OCI-LY7 (cell line): ENCODE measurements at regions not wholly inside any gene's neighbourhood (a gene's known extent, or its start where the extent isn't known, plus 50 kb on each side); places are given as distances from the start of the nearest gene placed in this dataset.
"Not testable (repeated sequence)": the region's sequence is repeated elsewhere in the genome, so short reads cannot be mapped to it uniquely, and the experiment has no call there.

ENCODE experiments used
- BruUV-seq: library from RNA; stranded (reverse); fragments of 400-500 nt; replicated peaks from 2 replicates; lab custom pipeline; 2021; lab: Mats Ljungman, UMichigan
- CTCF ChIA-PET: fragments of 300-600 bp; sonication (Branson Sonifier 250); formaldehyde crosslinking; loops from one replicate; lab custom pipeline; 2022; ENCODE audit warnings: antibody characterized with exemption; ENCODE audit not compliant: unreplicated experiment; lab: Charles Lee
- POLR2A ChIA-PET: fragments of 300-600 bp; sonication (Branson Sonifier 250); formaldehyde crosslinking; loops from one replicate; lab custom pipeline; 2022; ENCODE audit warnings: antibody characterized with exemption; lab: Charles Lee
- DNase-seq: peaks from one replicate; pipeline ENCODE4 v3.0.0-alpha.2; 2015; ENCODE audit warnings: low spot score
- H2AFZ ChIP-seq: fragments of 200-600 bp; sonication (generic), shearing (Covaris generic); 2 replicates; pipeline ENCODE4 v1.6.1; 2014; ENCODE audit warnings: mild to moderate bottlenecking, antibody characterized with exemption, low read length, moderate library complexity
- H3K27ac ChIP-seq: fragments of 200-600 bp; sonication (generic); 2 replicates; pipeline ENCODE4 v1.5.1; 2014; ENCODE audit warnings: mixed run types, low read depth, mild to moderate bottlenecking, moderate library complexity, low read length, inconsistent platforms; ENCODE audit not compliant: poor library complexity, severe bottlenecking
- H3K36me3 ChIP-seq: fragments of 200-600 bp; sonication (generic); 2 replicates; pipeline ENCODE4 v1.6.1; 2014; ENCODE audit warnings: mild to moderate bottlenecking, antibody characterized with exemption, low read length, moderate library complexity, mixed read lengths; ENCODE audit not compliant: insufficient read depth
- H3K4me1 ChIP-seq: fragments of 200-600 bp; sonication (generic); 2 replicates; pipeline ENCODE4 v1.5.1; 2014; ENCODE audit warnings: mild to moderate bottlenecking, low read length; ENCODE audit not compliant: insufficient read depth, poor library complexity, severe bottlenecking
- H3K4me2 ChIP-seq: fragments of 200-600 bp; sonication (generic); 2 replicates; pipeline ENCODE4 v1.6.1; 2014; ENCODE audit warnings: mild to moderate bottlenecking, low read length
- H3K4me3 ChIP-seq: fragments of 200-600 bp; sonication (generic); 2 replicates; pipeline ENCODE4 v1.5.1; 2014; ENCODE audit warnings: mild to moderate bottlenecking, low read depth, low read length; ENCODE audit not compliant: poor library complexity, severe bottlenecking
- H3K79me2 ChIP-seq: fragments of 200-600 bp; sonication (generic); 2 replicates; pipeline ENCODE4 v1.6.1; 2016; ENCODE audit warnings: low read depth, mild to moderate bottlenecking, low read length, moderate library complexity, mixed read lengths; ENCODE audit not compliant: insufficient read depth
- H3K9me2 ChIP-seq: fragments of 200-600 bp; sonication (generic); 2 replicates; pipeline ENCODE4 v1.6.1; 2016; ENCODE audit warnings: mild to moderate bottlenecking, low read length, mixed read lengths; ENCODE audit not compliant: insufficient read depth
- H3K9me3 ChIP-seq: fragments of 200-600 bp; sonication (generic); 2 replicates; pipeline ENCODE4 v1.6.1; 2014; ENCODE audit warnings: mild to moderate bottlenecking, mixed run types, low read length, mixed read lengths
- H4K20me1 ChIP-seq: fragments of 200-600 bp; sonication (generic); 2 replicates; pipeline ENCODE4 v1.6.1; 2014; ENCODE audit warnings: mild to moderate bottlenecking, antibody characterized with exemption, low read length, moderate library complexity, mixed read lengths; ENCODE audit not compliant: insufficient read depth
- CTCF ChIP-seq: fragments of 200-600 bp; sonication (generic); conservative IDR thresholded peaks from 2 replicates; pipeline ENCODE4 v1.5.1; 2014; ENCODE audit warnings: mild to moderate bottlenecking, antibody characterized with exemption, low read length, moderate library complexity, mixed read lengths
- EZH2phosphoT487 ChIP-seq: fragments of 200-600 bp; sonication (generic); IDR thresholded peaks from 2 replicates; pipeline ENCODE4 v1.6.1; 2018; ENCODE audit warnings: low read depth, borderline replicate concordance, mild to moderate bottlenecking, mixed run types, antibody characterized with exemption, low read length, moderate library complexity, mixed read lengths
- intact Hi-C: fragments of 100-400 bp; cut with micrococcal nuclease; formaldehyde crosslinking; loops from one replicate; pipeline ENCODE4 v1.10.0; 2022; ENCODE audit not compliant: unreplicated experiment

GRCh38 chr2:60214626-60214875, 338.9 kb downstream of the BCL11A start:
- ChIA-PET CTCF (no interaction called here), POLR2A (interaction anchor here (1.1 kb wide), 1 partner anchor 52 kb away, joined by 3 read pairs; no protein-coding TSS in a partner anchor)
- Histone ChIP-seq H3K4me2 (no peak overlapping the region), H2AFZ (no peak overlapping the region), H3K79me2 (no peaks in the 10 kb centered on the region), H3K9me2 (no peaks in the 10 kb centered on the region), H3K4me3 (no peak overlapping the region), H4K20me1 (no peaks in the 10 kb centered on the region), H3K36me3 (no peaks in the 10 kb centered on the region), H3K9me3 (no peaks in the 10 kb centered on the region), H3K27ac (no peak overlapping the region), H3K4me1 (no peaks in the 10 kb centered on the region)
- no peak for TF ChIP-seq EZH2phosphoT487
- TF ChIP-seq CTCF: no peak
- BruUV-seq: no TSS peak
- intact Hi-C loops: no loop called here
- no peak for DNase-seq

GRCh38 chr2:60213865-60214625, 339.4 kb downstream of the BCL11A start:
- DNase-seq: no peak
- H3K27ac ChIP-seq: no peak overlapping the region
- BruUV-seq: no TSS peak
- no peak for TF ChIP-seq EZH2phosphoT487
- no peak for TF ChIP-seq CTCF
- ChIA-PET CTCF (no interaction called here), POLR2A (interaction anchor here (0.6 to 1.1 kb wide), 2 partner anchors 53 to 370 kb away, joined by 3 read pairs; no protein-coding TSS in a partner anchor)
- H3K4me2 ChIP-seq: no peak overlapping the region
- H3K9me3 ChIP-seq: no peaks in the 10 kb centered on the region
- H3K4me1 ChIP-seq: no peaks in the 10 kb centered on the region
- no peak overlapping the region for H2AFZ ChIP-seq
- no peaks in the 10 kb centered on the region for H3K9me2 ChIP-seq
- no peaks in the 10 kb centered on the region for H3K36me3 ChIP-seq
- no peak overlapping the region for H3K4me3 ChIP-seq
- intact Hi-C loops: no loop called here
- no peaks in the 10 kb centered on the region for H3K79me2 ChIP-seq
- no peaks in the 10 kb centered on the region for H4K20me1 ChIP-seq

DNA sequence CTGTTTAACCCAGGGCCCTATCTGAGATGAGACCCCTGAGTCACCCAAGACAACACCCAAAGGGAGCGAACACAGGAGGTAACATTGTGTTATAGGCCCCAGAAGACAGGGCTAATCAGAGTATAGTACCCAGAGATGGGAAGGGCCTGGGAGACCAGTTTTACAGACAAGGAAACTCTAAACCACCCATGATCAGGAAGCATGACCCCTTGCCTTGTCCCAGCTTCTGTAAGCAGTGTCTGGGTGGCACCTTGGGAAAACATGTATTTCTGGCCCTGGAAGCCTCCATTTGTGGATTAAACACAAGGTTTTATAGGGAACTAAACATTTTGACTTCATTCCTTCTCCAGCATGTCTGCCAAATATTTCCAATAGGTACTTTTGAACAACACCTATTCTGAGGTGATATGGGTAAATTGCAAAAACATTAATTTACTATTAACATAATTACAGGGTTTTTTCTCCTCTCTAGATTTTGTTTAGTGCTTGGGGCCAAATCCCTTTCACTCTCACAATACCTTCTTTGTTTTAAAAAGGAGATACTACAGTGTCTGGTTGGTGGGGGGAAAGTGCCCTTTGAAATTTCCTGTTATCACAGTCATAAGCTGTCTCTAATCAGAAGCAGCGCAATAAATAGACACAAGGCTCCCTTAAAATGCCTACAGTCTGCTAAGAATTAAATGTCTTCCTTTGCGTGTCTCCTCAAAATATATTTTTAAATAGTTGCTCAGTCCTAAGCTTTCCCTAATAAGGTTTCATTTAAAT, 341.1 kb downstream of the BCL11A start:
- no peak overlapping the region for H3K4me2 ChIP-seq
- POLR2A ChIA-PET: interaction anchor here (1.1 kb wide), 1 partner anchor 91 kb away, joined by 5 read pairs; no protein-coding TSS in a partner anchor
- no peaks in the 10 kb centered on the region for H3K79me2 ChIP-seq
- H3K9me2 ChIP-seq: no peaks in the 10 kb centered on the region
- H3K9me3 ChIP-seq: no peaks in the 10 kb centered on the region
- H3K4me3 ChIP-seq: no peak overlapping the region
- H3K36me3 ChIP-seq: no peaks in the 10 kb centered on the region
- no TSS peak for BruUV-seq
- no peak overlapping the region for H3K27ac ChIP-seq
- CTCF ChIA-PET: no interaction called here
- no peaks in the 10 kb centered on the region for H4K20me1 ChIP-seq
- no peak for DNase-seq
- TF ChIP-seq EZH2phosphoT487 (no peak), CTCF (no peak)
- intact Hi-C loops: no loop called here
- no peak overlapping the region for H2AFZ ChIP-seq
- no peaks in the 10 kb centered on the region for H3K4me1 ChIP-seq

DNA sequence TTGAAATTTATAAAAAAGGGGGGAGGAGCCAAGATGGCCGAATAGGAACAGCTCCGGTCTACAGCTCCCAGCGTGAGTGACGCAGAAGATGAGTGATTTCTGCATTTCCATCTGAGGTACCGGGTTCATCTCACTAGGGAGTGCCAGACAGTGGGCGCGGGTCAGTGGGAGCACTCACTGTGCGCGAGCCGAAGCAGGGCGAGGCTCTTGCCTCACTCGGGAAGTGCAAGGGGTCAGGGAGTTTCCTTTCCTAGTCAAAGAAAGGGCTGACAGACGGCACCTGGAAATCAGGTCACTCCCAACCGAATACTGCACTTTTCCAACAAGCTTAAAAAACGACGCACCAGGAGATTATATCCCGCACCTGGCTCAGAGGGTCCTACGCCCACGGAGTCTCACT, 364.4 kb downstream of the BCL11A start:
- CTCF ChIA-PET, intact Hi-C loops: not testable (repeated sequence)

More for the DNA sequence above, 364.4 kb downstream of the BCL11A start:
- H3K9me3 ChIP-seq, H2AFZ ChIP-seq, H4K20me1 ChIP-seq, H3K9me2 ChIP-seq, H3K4me2 ChIP-seq, H3K79me2 ChIP-seq, BruUV-seq, DNase-seq, H3K36me3 ChIP-seq, H3K27ac ChIP-seq, POLR2A ChIA-PET, H3K4me3 ChIP-seq, H3K4me1 ChIP-seq: not testable (repeated sequence)
